Lower leg skin (tissue), 4 donors: ENCODE measurements at regions not wholly inside any gene's neighbourhood (a gene's known extent, or its start where the extent isn't known, plus 50 kb on each side); places are given as distances from the start of the nearest gene placed in this dataset.
"Not testable (repeated sequence)": the region's sequence is repeated elsewhere in the genome, so short reads cannot be mapped to it uniquely, and the experiment has no call there.

Experiments
- DNase-seq, 2 donors: peaks; one replicate each; pipeline ENCODE4 v3.0.0-alpha.2; 2019; ENCODE audit warnings: low spot score in 2 of 2
- H3K4me3 ChIP-seq: fragments of 200-600 bp; sonication (generic); 2 replicates; pipeline ENCODE4 v1.5.1; 2017; ENCODE audit warnings: mild to moderate bottlenecking, low read depth; ENCODE audit not compliant: poor library complexity, severe bottlenecking
- POLR2A ChIP-seq, 2 donors: fragments of 450-650 bp; IDR thresholded peaks; one replicate each; pipeline ENCODE4 v1.6.1; 2016 to 2017; ENCODE audit warnings: antibody characterized with exemption in 2 of 2, mild to moderate bottlenecking in 1 of 2, moderate library complexity in 1 of 2
- WGBS, 2 donors: methylation state at CpG; one replicate each; pipeline ENCODE4 v1.1.5; 2018; 5-methylcytosine and 5-hydroxymethylcytosine counted together
- intact Hi-C: fragments of 100-400 bp; cut with DNase I; formaldehyde crosslinking; loops from one replicate; pipeline ENCODE4 v1.15.0; 2023; ENCODE audit warnings: low total_unique reads
- TF ChIP-seq, protein P1 (sequence below), 3 donors: fragments of 450-650 bp; IDR thresholded peaks; one replicate each; pipeline ENCODE4 v1.5.1; 2016; ENCODE audit warnings: antibody characterized with exemption in 3 of 3, mild to moderate bottlenecking in 3 of 3, moderate library complexity in 2 of 3

DNA sequence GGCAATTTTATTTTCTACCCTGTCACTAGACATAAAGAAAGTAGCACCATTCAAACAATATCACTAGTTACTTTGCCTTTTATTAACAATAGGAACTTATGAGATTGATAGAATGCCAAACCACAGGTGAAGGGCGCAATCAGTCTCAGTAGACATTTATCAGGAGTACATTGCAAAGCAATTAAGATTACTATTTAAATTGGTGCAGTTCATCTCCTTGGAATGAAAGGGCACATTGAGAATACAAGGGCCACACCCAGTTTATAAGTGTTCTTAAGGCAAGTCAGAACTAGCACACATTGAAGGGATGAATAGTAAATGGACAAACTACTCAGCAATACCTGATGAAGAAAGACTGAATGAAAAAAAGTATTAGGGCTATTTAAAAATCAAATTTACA is 601.4 kb downstream of the C12orf50 start:
- H3K4me3 ChIP-seq, result no peak overlapping the region
- TF ChIP-seq, protein P1, sequence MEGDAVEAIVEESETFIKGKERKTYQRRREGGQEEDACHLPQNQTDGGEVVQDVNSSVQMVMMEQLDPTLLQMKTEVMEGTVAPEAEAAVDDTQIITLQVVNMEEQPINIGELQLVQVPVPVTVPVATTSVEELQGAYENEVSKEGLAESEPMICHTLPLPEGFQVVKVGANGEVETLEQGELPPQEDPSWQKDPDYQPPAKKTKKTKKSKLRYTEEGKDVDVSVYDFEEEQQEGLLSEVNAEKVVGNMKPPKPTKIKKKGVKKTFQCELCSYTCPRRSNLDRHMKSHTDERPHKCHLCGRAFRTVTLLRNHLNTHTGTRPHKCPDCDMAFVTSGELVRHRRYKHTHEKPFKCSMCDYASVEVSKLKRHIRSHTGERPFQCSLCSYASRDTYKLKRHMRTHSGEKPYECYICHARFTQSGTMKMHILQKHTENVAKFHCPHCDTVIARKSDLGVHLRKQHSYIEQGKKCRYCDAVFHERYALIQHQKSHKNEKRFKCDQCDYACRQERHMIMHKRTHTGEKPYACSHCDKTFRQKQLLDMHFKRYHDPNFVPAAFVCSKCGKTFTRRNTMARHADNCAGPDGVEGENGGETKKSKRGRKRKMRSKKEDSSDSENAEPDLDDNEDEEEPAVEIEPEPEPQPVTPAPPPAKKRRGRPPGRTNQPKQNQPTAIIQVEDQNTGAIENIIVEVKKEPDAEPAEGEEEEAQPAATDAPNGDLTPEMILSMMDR (IDR thresholded peaks at IDR 0.05), result no peak
- no peak for TF ChIP-seq POLR2A (IDR thresholded peaks at IDR 0.05)
- DNase-seq, result no peak
- intact Hi-C loops, result no loop called here
- 58 to 70% methylated on average over 1 of the region's 1 CpG for WGBS, 2 donors

DNA sequence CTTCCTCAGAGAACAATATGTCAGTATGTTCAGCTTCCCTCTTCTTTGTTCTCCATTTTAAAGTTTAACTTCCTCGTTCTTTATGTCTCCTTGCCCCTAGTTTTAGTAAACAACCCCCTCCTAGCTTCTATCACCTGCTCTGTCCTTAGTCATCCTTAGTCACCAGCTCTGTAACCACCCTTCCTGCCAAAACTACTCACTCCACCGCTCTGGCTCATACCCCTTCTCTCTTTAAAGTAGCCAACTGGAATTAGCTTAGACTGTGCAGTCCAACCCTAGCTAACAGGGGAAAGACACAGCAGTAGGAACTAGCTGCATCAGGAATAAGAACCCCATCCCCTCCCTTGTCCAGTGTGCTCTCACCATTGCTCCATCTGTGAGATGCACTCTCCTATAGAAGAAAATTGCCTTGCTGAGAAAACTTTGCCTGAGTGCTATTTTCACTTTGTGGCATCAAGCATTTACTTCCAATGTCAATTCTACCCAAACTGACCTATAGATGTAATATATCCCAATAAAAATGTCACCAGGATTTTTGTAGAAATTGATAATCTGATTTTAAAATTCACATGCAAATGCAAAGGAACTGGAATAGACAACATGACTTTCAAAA is 603.2 kb downstream of the C12orf50 start:
- no peak for DNase-seq
- no peak overlapping the region for H3K4me3 ChIP-seq
- WGBS, 2 donors, result 64% methylated on average over 2 of the region's 2 CpGs
- TF ChIP-seq, protein P1 (IDR thresholded peaks at IDR 0.05), result no peak
- no peak for TF ChIP-seq POLR2A (IDR thresholded peaks at IDR 0.05)
- intact Hi-C loops, result no loop called here

DNA sequence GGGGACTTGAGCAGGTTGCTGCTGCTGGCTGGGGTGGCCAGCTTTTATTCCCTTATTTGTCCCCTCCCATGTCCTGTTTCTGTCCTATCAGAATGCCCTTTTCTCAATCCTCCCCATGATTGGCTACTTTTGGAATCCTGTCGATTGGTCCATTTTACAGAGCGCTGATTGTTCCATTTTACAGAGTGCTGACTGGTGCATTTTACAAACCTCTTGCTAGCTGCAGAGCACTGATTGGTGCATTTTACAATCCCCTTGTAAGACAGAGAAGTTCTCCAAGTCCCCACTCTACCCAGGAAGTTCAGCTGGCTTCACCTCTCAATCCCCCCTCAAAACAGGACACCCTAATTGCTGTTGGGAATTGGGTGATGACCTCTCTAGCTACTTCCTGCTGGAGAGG is 608.0 kb downstream of the C12orf50 start:
- intact Hi-C loops, DNase-seq: not testable (repeated sequence)
- 97 to 98% methylated on average over 2 of the region's 2 CpGs for WGBS, 2 donors

DNA sequence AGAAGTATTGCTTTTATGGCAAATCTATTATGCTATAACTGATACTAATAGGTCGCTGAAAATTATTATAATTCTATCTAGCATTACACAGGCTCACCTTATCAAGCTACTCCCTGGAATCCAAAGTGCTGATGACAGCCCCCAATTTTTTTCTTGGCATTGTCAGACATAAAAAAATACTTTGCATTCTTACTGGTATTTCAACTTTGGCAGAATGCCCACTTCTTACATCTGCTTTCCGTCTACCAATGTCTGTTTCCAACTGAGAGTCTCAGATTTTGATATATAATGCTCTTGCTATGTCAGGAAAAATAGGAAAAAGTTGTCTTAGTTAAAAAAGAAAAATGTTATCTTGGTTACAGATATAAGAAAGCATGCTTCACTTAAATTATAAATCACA is 615.4 kb downstream of the C12orf50 start:
- no peak overlapping the region for H3K4me3 ChIP-seq
- intact Hi-C loops, result no loop called here
- DNase-seq, result no peak
- 37 to 46% methylated on average over 2 of the region's 2 CpGs for WGBS, 2 donors
- TF ChIP-seq, protein P1 (IDR thresholded peaks at IDR 0.05), result no peak

More for the DNA sequence above, 608.0 kb downstream of the C12orf50 start:
- H3K4me3 ChIP-seq, result not testable (repeated sequence)

DNA sequence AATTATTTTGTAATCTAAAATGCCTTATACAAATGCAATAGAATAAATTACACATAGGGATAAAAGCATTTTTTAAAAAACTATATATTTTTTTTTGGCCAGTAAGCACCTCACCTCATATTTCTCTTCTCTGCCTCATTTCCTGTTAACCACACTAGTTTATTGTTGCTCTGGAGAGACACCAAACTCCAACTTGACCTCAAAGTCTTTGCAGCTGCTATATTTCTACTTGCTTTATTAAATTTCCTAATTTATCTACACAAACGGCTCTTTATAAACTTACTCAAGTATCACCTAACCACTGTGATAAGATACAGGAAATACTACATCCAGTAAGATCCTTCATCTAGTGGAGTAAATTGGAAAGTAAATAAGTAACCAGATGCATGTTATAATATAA is 622.3 kb downstream of the C12orf50 start:
- intact Hi-C loops, result no loop called here
- H3K4me3 ChIP-seq, result no peak overlapping the region
- no peak for DNase-seq
- TF ChIP-seq POLR2A (IDR thresholded peaks at IDR 0.05), result no peak
- TF ChIP-seq, protein P1 (IDR thresholded peaks at IDR 0.05), result no peak
- 39 to 49% methylated on average over 1 of the region's 1 CpG for WGBS, 2 donors

DNA sequence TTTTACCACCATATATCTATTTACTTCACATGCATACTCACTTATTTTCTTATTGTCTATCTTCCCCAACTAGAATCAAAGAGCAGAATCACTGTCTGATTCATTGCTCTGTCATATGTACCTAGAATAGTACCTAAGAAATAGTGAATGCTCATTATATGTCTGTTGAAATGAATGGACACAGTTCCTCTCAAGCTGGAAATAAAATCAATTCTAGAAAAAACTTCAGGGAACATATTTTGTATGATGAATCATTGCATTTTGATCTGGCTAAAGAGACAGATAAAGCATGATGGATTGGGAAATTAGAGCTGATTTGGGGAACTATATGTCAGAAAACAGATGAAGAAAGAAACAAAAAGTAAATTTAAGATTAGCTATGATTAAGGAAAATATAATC is 623.3 kb downstream of the C12orf50 start:
- TF ChIP-seq, protein P1 (IDR thresholded peaks at IDR 0.05), result no peak
- no peak for TF ChIP-seq POLR2A (IDR thresholded peaks at IDR 0.05)

DNA sequence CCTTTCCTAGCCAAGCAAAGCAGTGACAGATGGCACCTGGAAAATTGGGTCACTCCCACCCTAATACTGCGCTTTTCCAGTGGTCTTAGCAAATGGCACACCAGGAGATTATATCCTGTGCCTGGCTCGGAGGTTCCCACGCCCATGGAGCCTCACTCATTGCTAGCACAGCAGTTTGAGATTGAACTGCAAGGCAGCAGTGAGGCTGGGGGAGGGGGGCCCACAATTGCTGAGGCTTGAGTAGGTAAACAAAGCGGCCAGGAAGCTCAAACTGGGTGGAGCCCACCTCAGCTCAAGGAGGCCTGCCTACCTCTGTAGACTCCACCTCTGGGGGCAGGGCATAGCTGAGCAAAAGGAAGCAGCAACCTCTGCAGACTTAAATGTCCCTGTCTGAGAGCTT is 635.0 kb downstream of the C12orf50 start:
- DNase-seq, H3K4me3 ChIP-seq, intact Hi-C loops: not testable (repeated sequence)
- WGBS, 2 donors, result 84 to 86% methylated on average over 4 of the region's 4 CpGs

More for the DNA sequence above, 623.3 kb downstream of the C12orf50 start:
- no peak for DNase-seq
- no peak overlapping the region for H3K4me3 ChIP-seq
- intact Hi-C loops, result no loop called here
